HepG2 (cell line): ENCODE measurements at regions not wholly inside any gene's neighbourhood (a gene's known extent, or its start where the extent isn't known, plus 50 kb on each side); places are given as distances from the start of the nearest gene placed in this dataset.
A peak's percentile ranks its signal among the peaks of the same experiment; 100 is the strongest.

Experiments
- AKAP8 ChIP-seq: sonication (generic); formaldehyde crosslinking; IDR thresholded peaks from 2 replicates; pipeline ENCODE4 v1.5.1; 2020; ENCODE audit warnings: mild to moderate bottlenecking, missing genetic modification reagents
- ARHGAP35 ChIP-seq: sonication (generic); formaldehyde crosslinking; IDR thresholded peaks from 2 replicates; pipeline ENCODE4 v1.9.0; 2022; ENCODE audit warnings: mild to moderate bottlenecking, inconsistent platforms, moderate library complexity, missing genetic modification reagents, borderline replicate concordance
- DPF2 ChIP-seq: sonication (generic); formaldehyde crosslinking; IDR thresholded peaks from 2 replicates; pipeline ENCODE4 v1.4.0; 2020; ENCODE audit warnings: mild to moderate bottlenecking, low read depth, missing genetic modification reagents, borderline replicate concordance
- FOXJ3 ChIP-seq: sonication (generic); formaldehyde crosslinking; IDR thresholded peaks from 2 replicates; pipeline ENCODE4 v1.4.0; 2020; ENCODE audit warnings: missing genetic modification reagents, mild to moderate bottlenecking, borderline replicate concordance
- HBP1 ChIP-seq: IDR thresholded peaks from 2 replicates; pipeline ENCODE4 v1.6.1; 2016; ENCODE audit warnings: low read depth, control low read depth
- HINFP ChIP-seq: sonication (generic); formaldehyde crosslinking; IDR thresholded peaks from 2 replicates; pipeline ENCODE4 v1.4.0; 2020; ENCODE audit warnings: low read depth, mild to moderate bottlenecking, missing genetic modification reagents
- HMGXB4 ChIP-seq, 2 experiments: sonication (generic) in 1 of 2; formaldehyde crosslinking in 1 of 2; IDR thresholded peaks; 2 replicates each; pipeline versions ENCODE4 v1.4.0 to v1.6.1; 2018 to 2020; ENCODE audit warnings: missing genetic modification reagents in 2 of 2, borderline replicate concordance in 1 of 2, low read depth in 1 of 2, mild to moderate bottlenecking in 1 of 2, missing biosample characterization in 1 of 2
- JUN ChIP-seq: sonication (generic); formaldehyde crosslinking; IDR thresholded peaks from 2 replicates; pipeline ENCODE4 v1.4.0; 2020; ENCODE audit warnings: mild to moderate bottlenecking, missing genetic modification reagents
- KDM3A ChIP-seq: IDR thresholded peaks from 2 replicates; pipeline ENCODE4 v1.6.1; 2018; ENCODE audit warnings: low read depth, missing compliant biosample characterization
- KDM5B ChIP-seq: sonication (generic); formaldehyde crosslinking; IDR thresholded peaks from 2 replicates; pipeline ENCODE4 v1.4.0; 2020; ENCODE audit warnings: missing genetic modification reagents, mild to moderate bottlenecking, borderline replicate concordance
- KMT2B ChIP-seq: IDR thresholded peaks from 2 replicates; pipeline ENCODE4 v1.6.1; 2016; ENCODE audit warnings: missing genetic modification reagents, missing compliant biosample characterization
- MBNL3 ChIP-seq: fragments of 250-450 bp; sonication (Bioruptor Pico); conservative IDR thresholded peaks from 2 replicates; pipeline ENCODE4 v1.8.0; 2022; ENCODE audit warnings: mild to moderate bottlenecking, inconsistent platforms
- PTBP1 ChIP-seq: fragments of 200-400 bp; formaldehyde crosslinking; IDR thresholded peaks from 2 replicates; pipeline ENCODE4 v1.6.1; 2018; ENCODE audit warnings: low read length, low read depth; ENCODE audit not compliant: poor library complexity, severe bottlenecking
- SNAPC2 ChIP-seq: sonication (generic); formaldehyde crosslinking; IDR thresholded peaks from 2 replicates; pipeline ENCODE4 v1.8.1; 2022; ENCODE audit warnings: mild to moderate bottlenecking, missing genetic modification reagents
- TEAD2 ChIP-seq: sonication (generic); formaldehyde crosslinking; IDR thresholded peaks from 2 replicates; pipeline ENCODE4 v1.9.0; 2021; ENCODE audit warnings: missing genetic modification reagents
- ZBTB20 ChIP-seq: sonication (generic); formaldehyde crosslinking; IDR thresholded peaks from 2 replicates; pipeline ENCODE4 v1.8.1; 2023; ENCODE audit warnings: missing genetic modification reagents, low read depth, mild to moderate bottlenecking, borderline replicate concordance
- ZIK1 ChIP-seq: sonication (generic); formaldehyde crosslinking; IDR thresholded peaks from 2 replicates; pipeline ENCODE4 v1.5.0; 2020; ENCODE audit warnings: mild to moderate bottlenecking, low read depth, missing genetic modification reagents, borderline replicate concordance
- ZNF350 ChIP-seq: sonication (generic); formaldehyde crosslinking; IDR thresholded peaks from 2 replicates; pipeline ENCODE4 v1.4.0; 2020; ENCODE audit warnings: mild to moderate bottlenecking, low read depth, missing genetic modification reagents, borderline replicate concordance
- ZNF761 ChIP-seq: sonication (generic); formaldehyde crosslinking; conservative IDR thresholded peaks from 2 replicates; pipeline ENCODE4 v1.4.0; 2020; ENCODE audit warnings: mild to moderate bottlenecking, missing genetic modification reagents
- ZSCAN22 ChIP-seq: sonication (generic); formaldehyde crosslinking; IDR thresholded peaks from 2 replicates; pipeline ENCODE4 v1.4.0; 2020; ENCODE audit warnings: mild to moderate bottlenecking, missing genetic modification reagents
- TF ChIP-seq, protein P1 (sequence below): sonication (generic); formaldehyde crosslinking; IDR thresholded peaks from 2 replicates; pipeline ENCODE4 v1.5.0; 2020; ENCODE audit warnings: mild to moderate bottlenecking, missing genetic modification reagents, borderline replicate concordance

DNA sequence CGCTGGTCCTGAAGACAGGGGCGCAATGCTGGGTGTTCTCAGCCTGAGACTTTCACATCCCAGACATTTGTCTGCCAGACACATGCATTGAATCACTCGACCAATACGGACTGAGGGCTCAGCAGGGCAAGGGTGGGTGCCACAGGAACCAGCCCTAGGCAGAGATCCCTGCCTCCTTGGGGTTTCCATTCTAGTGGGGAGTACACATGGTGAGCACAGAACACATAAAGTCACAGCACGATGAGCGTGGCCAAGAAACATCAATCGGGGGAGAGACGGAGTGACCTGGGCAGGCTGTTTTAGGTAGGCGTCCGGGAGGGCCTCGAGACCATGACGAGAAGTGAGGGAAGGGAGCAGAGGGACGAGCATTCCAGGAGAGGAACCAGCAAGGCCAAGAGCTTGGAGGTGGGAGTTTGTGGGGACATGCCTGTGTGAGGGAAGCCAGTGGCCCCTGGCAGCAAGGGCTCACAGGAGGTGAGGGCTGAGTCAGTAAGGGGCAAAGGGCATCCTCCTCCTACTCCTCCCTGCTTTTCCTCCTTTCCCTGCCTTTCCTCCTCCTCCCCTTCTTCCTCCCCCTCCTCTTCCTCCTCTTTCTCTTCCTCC is 126.3 kb upstream of the PEG3 start (continued):
- TF ChIP-seq ZIK1 (CRISPR knock-in tag), result 0 out of 2 replicates have a peak, but pooled peaks have one; percentile 36
- no peak for TF ChIP-seq ZSCAN22
- TF ChIP-seq ARHGAP35, result 0 out of 2 replicates have a peak, but pooled peaks have one; percentile 11
- no peak for TF ChIP-seq KMT2B (CRISPR knock-in tag)
- no peak for TF ChIP-seq ZBTB20 (CRISPR knock-in tag)
- no peak for TF ChIP-seq JUN (CRISPR knock-in tag)
- TF ChIP-seq KDM3A (CRISPR knock-in tag), result no peak
- TF ChIP-seq HBP1 (CRISPR knock-in tag), result no peak; the same call in 1 of the 2 replicates
- no peak for TF ChIP-seq SNAPC2 (CRISPR knock-in tag)
- TF ChIP-seq HMGXB4 (CRISPR knock-in tag; IDR thresholded peaks at IDR 0.05; ENCODE audit: borderline replicate concordance in 1 of 2, low read depth in 1 of 2), result no peak; a peak in 1 of 4 replicates
- TF ChIP-seq TEAD2, result no peak
- no peak for TF ChIP-seq MBNL3 (CRISPR knock-in tag)
- peak; percentile 40; the same call in 1 of the 2 replicates for TF ChIP-seq KDM5B (CRISPR knock-in tag)
- TF ChIP-seq AKAP8 (CRISPR knock-in tag), result no peak
- 0 out of 2 replicates have a peak, but pooled peaks have one; percentile 17 for TF ChIP-seq ZNF761 (CRISPR knock-in tag)
- TF ChIP-seq ZNF350 (CRISPR knock-in tag), result peak; percentile 72
- TF ChIP-seq DPF2 (CRISPR knock-in tag), result no peak
- no peak for TF ChIP-seq PTBP1
- no peak for TF ChIP-seq FOXJ3 (CRISPR knock-in tag)
- TF ChIP-seq HINFP (CRISPR knock-in tag), result peak; percentile 22; the same call in 1 of the 2 replicates
- TF ChIP-seq, protein P1, sequence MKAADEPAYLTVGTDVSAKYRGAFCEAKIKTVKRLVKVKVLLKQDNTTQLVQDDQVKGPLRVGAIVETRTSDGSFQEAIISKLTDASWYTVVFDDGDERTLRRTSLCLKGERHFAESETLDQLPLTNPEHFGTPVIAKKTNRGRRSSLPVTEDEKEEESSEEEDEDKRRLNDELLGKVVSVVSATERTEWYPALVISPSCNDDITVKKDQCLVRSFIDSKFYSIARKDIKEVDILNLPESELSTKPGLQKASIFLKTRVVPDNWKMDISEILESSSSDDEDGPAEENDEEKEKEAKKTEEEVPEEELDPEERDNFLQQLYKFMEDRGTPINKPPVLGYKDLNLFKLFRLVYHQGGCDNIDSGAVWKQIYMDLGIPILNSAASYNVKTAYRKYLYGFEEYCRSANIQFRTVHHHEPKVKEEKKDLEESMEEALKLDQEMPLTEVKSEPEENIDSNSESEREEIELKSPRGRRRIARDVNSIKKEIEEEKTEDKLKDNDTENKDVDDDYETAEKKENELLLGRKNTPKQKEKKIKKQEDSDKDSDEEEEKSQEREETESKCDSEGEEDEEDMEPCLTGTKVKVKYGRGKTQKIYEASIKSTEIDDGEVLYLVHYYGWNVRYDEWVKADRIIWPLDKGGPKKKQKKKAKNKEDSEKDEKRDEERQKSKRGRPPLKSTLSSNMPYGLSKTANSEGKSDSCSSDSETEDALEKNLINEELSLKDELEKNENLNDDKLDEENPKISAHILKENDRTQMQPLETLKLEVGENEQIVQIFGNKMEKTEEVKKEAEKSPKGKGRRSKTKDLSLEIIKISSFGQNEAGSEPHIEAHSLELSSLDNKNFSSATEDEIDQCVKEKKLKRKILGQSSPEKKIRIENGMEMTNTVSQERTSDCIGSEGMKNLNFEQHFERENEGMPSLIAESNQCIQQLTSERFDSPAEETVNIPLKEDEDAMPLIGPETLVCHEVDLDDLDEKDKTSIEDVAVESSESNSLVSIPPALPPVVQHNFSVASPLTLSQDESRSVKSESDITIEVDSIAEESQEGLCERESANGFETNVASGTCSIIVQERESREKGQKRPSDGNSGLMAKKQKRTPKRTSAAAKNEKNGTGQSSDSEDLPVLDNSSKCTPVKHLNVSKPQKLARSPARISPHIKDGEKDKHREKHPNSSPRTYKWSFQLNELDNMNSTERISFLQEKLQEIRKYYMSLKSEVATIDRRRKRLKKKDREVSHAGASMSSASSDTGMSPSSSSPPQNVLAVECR (CRISPR knock-in tag), result no peak
